Cardiac fibroblast (primary cell): ENCODE measurements at regions not wholly inside any gene's neighbourhood (a gene's known extent, or its start where the extent isn't known, plus 50 kb on each side); places are given as distances from the start of the nearest gene placed in this dataset.
"Not testable (repeated sequence)": the region's sequence is repeated elsewhere in the genome, so short reads cannot be mapped to it uniquely, and the experiment has no call there.

ENCODE experiments used
- DNase-seq, 2 donors: peaks; one replicate each; pipeline versions ENCODE4 v3.0.0 to v3.0.0-alpha.2; 2010; ENCODE audit warnings: low read depth in 2 of 2
- H3K4me3 ChIP-seq, 2 donors: replicated peaks in 1 of 2; 1 replicate in 1 of 2; 2 replicates in 1 of 2; pipeline ENCODE4 v1.5.1; 2011; ENCODE audit warnings: low read depth in 2 of 2, low read length in 2 of 2, mild to moderate bottlenecking in 2 of 2, moderate library complexity in 1 of 2
- TF ChIP-seq, protein P1 (sequence below): IDR thresholded peaks from one replicate; pipeline ENCODE4 v1.5.1; 2011; ENCODE audit warnings: low read depth, mild to moderate bottlenecking, low read length, inconsistent platforms

DNA sequence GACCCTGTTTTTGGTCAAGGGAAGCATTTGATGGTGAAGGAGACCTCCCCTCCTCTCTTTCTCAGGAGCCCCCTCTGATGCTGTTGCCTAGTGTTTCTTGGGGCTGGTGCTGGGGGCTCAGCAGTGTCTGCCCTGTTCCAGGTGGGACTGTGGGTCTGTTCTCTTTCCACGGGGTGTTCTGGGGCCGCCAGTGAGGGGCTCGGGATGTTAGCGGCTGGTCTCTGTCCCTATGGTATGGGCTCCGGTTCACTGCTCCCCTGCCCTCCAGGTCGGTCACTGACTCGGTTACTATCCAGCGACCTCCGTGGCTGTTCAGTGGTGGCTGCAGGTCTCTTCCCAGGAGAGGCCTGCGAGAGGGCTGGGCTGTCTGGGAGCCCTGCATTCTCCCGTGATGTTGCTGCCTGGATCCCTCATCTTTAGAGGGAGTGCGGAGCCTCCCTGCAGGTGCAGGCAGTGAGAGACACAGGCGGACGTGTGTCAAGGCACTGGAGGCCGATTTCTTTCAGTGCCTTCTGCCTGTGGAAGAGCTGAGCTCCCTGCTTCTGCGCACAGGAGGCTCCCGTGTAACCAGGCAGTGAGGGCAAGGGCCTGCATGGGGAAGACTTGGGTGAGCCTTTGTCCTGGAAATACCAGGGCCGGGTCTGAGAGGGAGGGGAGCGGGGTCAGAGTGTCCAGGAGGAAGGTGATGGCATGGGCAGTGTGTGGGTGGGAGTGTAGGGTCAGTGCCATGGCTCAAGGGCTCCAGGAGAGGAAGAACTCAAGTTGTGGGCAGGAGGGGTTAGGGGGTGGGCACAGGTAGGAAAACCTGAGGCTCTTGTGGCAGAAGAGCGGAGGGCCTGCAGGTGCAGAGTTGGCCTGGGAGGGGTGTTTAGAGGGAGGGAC lies 362.6 kb downstream of the TMEM121 start:
- no peak overlapping the region for H3K4me3 ChIP-seq
- DNase-seq = no peak
- TF ChIP-seq, protein P1, sequence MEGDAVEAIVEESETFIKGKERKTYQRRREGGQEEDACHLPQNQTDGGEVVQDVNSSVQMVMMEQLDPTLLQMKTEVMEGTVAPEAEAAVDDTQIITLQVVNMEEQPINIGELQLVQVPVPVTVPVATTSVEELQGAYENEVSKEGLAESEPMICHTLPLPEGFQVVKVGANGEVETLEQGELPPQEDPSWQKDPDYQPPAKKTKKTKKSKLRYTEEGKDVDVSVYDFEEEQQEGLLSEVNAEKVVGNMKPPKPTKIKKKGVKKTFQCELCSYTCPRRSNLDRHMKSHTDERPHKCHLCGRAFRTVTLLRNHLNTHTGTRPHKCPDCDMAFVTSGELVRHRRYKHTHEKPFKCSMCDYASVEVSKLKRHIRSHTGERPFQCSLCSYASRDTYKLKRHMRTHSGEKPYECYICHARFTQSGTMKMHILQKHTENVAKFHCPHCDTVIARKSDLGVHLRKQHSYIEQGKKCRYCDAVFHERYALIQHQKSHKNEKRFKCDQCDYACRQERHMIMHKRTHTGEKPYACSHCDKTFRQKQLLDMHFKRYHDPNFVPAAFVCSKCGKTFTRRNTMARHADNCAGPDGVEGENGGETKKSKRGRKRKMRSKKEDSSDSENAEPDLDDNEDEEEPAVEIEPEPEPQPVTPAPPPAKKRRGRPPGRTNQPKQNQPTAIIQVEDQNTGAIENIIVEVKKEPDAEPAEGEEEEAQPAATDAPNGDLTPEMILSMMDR = no peak

DNA sequence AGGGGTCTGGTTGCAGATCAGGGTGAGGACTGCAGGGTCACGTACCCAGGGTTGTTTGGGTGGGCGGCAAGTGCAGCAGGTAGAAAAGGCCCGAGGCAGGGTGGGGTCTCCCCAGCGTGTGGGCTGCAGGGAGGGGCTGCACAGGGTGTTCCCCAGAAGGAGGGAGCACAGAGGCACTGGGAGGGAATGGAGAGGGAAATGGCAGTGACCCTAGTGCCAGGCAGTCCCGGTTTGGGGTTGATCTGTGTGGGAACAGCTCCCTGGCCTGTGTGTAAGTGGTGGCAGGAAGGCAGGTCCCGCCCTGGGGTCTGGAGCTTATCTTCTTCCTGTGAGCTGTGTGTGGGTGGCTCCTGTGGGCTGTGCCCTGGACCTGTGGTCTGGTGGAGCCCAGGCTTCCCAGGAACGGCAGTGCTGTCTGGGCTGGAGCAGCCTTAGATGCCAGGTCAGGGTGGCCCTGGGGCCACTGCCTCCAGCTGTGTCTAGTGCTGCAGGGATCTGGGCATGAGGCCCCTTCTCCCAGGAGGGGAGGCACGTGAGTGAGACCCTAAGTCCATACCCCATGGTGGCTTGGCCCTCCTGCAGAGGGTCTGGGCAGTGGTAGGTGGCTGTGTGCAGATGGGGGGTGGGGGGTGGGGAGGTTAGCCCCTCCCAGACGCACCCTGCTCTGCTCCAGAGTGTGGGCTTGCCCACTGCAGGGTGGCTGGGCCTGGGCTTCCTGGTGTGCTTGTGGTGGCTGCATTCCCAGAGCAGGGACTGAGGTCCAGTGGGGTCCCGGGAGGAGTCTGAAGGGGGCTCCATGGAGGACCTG lies 363.5 kb downstream of the TMEM121 start:
- no peak for DNase-seq
- TF ChIP-seq, protein P1 = no peak
- H3K4me3 ChIP-seq = no peak overlapping the region

DNA sequence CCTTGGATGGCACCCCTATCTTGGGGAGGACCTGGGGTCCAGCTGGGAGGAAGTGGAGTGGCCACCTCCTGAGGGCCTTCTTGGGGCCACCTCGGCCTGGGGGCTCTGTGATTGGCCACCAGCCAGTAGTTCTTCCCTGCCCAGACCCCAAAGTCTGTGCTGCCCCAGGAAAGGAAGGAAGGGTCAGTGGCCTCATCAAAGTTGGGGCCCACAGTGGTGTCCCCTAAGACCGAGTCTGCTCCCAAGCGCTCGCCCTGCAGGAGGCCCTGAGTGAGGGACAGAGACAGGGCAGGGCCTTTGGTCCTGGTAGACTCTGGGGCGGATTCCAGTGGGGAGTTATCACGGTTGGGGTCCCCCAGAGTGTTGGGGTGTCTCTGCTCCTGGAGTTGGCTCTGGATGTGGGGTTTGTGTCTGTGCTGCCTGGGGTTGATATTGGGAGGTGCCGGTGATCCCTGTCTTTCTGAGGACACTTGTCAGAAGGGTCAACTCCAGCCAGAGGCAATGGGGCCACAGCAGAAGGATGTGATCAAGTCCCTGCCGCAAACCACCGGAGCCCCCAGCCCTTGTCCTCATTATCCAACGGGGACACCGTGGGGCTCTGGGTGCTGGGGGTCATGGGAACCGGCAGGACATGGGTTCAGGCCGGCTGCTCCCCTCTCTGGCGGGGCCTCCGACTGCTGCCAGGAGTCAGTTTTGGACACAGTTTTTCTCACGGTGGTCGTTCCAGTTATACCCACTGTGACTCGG lies 364.3 kb downstream of the TMEM121 start:
- no peak for DNase-seq
- TF ChIP-seq, protein P1 = no peak
- H3K4me3 ChIP-seq = no peak overlapping the region

DNA sequence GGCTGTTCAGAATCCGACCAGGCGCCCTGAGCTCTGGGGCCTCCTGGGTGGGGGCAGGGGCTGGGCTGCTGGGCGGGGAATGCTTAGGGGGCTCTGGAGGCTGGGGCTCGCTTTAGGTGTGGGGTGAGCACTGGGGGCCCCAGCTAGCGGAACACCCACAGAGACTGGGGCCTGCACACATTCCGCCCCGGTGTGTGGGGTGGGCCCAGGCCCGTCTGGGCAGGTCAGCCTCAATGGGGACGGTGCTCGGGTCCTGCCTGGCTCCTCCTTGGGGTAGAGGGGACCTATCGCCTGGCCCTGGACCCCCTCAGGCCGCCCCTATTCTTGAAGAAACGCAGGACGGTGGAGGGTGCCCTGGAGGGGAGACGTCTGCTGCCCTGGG lies 364.8 kb downstream of the TMEM121 start:
- TF ChIP-seq, protein P1 = no peak
- no peak for DNase-seq
- H3K4me3 ChIP-seq = no peak overlapping the region

DNA sequence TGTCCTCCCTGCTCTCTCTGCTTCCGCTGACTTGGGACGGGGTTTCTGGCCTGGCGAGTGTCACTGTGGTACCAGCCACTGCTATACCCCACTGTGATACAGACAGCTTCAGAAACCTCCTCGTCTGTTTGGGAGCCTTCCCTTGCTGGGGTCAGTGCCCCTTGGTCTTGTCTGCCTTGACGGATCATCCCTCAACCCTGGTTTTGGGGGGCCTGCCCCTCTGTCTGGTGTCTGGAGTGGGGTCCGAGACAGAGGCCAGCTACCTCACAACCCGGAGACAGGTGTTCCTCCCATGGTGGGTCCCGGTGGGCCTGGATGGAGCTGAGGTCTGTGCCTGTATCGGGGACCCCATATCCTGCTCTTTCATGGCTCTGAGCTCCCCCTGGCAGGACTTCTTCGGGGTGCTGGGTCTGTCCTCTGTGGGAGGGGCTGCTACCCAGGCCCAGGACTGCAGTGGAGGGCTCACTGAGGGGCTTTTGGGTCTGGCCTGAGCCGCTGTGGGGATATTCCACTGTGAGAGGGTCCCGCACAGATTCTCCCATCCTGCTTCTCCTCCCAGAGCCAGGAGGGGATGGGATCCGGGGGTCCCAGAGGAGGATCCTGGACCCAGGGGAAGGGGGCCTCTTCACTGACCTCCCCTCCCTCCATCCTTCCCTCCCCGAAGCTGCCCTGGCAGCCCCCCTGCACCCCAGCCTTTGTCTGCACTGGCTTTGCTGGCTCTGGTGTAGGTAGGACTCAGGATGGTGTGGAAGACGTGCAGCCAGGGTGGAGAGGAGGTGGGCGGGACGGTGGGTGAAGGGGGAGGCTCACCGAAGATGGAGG lies 365.5 kb downstream of the TMEM121 start:
- TF ChIP-seq, protein P1 = no peak
- no peak for DNase-seq
- H3K4me3 ChIP-seq = no peak overlapping the region

DNA sequence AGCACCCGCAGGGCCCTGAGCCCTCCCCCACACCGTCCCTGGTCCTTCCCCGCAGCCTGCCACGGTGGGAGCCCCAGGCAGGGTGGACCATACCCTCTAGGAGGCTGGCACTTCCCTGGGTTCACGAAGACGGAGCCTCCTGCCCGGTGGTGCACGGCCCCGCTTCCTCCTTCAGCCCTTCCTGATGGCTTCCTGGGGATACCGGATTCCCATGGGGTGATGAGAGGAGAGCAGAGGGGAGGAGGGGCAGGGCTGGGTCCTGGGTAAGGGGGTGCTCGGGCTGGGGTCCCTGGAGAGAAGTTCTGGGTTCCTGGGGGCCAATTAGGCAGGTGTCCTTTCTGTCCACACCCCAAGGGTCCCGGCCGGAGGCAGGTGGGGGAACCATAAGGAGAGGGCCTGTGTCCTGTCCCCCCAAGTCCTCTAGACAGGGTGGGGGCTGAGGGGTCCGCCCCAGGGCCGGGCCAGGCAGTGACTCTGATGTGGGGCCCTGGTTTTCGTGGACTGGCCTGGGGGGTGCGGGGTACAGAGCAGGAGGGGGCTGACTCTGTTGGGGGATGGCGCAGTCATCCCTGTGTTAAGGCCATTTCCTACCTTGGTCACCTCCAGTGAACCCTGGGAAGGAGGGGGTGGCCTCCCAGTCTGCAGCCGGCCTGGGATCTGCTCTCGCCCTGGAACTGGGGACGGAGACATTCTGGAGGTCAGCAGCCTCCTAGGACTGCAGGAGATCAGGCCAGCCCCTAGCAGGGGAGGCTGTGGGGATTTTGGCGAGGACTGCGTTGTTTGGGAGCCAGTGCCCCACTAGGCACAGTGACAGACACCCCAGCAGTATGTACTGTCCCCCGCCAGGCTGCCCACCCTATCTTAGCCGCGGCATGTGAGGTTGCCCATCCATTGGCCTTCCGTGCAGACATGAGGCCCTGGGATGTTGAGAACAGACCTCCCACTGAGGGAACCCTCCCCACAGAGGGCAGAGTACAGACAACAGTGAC lies 366.4 kb downstream of the TMEM121 start:
- DNase-seq, H3K4me3 ChIP-seq: not testable (repeated sequence)

DNA sequence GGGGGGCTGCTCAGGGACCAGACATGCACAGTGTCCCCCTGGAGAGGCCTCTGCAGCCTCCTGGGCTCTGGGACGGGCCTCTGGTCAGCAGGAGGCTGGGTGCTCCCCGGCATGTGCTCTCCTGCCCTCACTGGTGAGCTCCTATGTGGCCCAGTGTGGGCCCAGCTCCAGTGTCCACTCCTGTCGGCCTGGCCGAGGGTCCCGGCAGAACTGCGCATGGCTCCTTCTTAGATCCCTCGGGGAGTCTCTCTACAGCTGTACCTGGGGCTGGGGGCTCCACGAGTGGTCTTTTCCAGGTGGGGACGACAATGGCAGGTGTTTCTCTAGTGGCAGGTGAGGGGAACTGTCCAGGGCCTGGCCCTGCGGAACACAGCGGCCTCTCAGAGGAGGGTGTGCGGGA lies 367.3 kb downstream of the TMEM121 start:
- not testable (repeated sequence) for H3K4me3 ChIP-seq, DNase-seq
